Heart left ventricle (tissue), 13 donors: ENCODE measurements at regions not wholly inside any gene's neighbourhood (a gene's known extent, or its start where the extent isn't known, plus 50 kb on each side); places are given as distances from the start of the nearest gene placed in this dataset.
"Not testable (repeated sequence)": the region's sequence is repeated elsewhere in the genome, so short reads cannot be mapped to it uniquely, and the experiment has no call there.

Experiments used
- POLR2A ChIP-seq, 2 donors: fragments of 450-650 bp; IDR thresholded peaks; one replicate each; pipeline ENCODE4 v1.6.1; 2017; ENCODE audit warnings: antibody characterized with exemption in 2 of 2, mild to moderate bottlenecking in 2 of 2, moderate library complexity in 2 of 2
- TF ChIP-seq, protein P1 (sequence below), 12 donors: fragments of 200-600 bp; sonication (generic) in 4 of 12; IDR thresholded peaks; one replicate each; pipeline versions ENCODE4 v1.5.0 to v1.8.0; 2018 to 2022; ENCODE audit warnings: antibody characterized with exemption in 12 of 12, mild to moderate bottlenecking in 5 of 12
- donor health status: ischemic (EF 13 %, LVEDD 7.1; RV severe dilation, severe dysfunction).
- donor health status: DM: no; HTN: yes; CAD: no.
- donor health status: DM: no; HTN: no; CAD: no.
- donor health status: ischemic (EF 25% LVEDD 6.9; RV normal size, moderate dysfunction).
- donor health status: ischemic (EF 25% LVEDD 5.7; RV mildly dilated, moderate dysfunction).
- donor health status: ischemic (EF 35%, LVEDD 5.7; RV mildly dilated, moderate dysfunction).
- donor health status: nonischemic (EF 11% LVEDD 7.7; RV severe dilation, severe dysfunction).
- donor health status: DM: yes; HTN: yes; CAD: no.
- donor health status: PGD.
- donor health status: ischemic (EF 29% LVEDD 5.4; RV normal size, mild dysfunction).
- donor health status: nonischemic (EF 23%, LVEDD 6.1; RV moderate dilation, normal function).

DNA sequence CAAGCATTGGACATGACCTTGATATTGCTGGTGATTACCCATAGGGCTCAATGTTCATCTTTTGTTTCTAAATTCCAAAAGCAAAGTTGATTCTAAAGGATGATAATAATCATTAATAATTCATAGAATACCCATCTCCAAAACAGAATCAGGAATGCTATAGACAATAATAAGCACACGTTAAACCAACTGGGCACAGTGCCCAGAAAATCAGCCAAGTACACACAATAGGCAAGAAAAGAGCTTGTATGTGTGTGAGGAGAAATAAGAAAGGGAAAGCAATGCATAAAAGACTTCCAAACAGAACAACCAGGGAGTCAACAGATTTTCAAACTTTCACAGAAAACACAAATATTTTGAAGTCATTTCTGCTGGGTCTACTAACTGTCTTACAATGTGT, 242.3 kb upstream of the TEKT4 start:
- TF ChIP-seq, protein P1, sequence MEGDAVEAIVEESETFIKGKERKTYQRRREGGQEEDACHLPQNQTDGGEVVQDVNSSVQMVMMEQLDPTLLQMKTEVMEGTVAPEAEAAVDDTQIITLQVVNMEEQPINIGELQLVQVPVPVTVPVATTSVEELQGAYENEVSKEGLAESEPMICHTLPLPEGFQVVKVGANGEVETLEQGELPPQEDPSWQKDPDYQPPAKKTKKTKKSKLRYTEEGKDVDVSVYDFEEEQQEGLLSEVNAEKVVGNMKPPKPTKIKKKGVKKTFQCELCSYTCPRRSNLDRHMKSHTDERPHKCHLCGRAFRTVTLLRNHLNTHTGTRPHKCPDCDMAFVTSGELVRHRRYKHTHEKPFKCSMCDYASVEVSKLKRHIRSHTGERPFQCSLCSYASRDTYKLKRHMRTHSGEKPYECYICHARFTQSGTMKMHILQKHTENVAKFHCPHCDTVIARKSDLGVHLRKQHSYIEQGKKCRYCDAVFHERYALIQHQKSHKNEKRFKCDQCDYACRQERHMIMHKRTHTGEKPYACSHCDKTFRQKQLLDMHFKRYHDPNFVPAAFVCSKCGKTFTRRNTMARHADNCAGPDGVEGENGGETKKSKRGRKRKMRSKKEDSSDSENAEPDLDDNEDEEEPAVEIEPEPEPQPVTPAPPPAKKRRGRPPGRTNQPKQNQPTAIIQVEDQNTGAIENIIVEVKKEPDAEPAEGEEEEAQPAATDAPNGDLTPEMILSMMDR (IDR thresholded peaks at IDR 0.05) = not testable (repeated sequence)
- TF ChIP-seq POLR2A (IDR thresholded peaks at IDR 0.05) = not testable (repeated sequence)
